OCI-LY3 (cell line): ENCODE measurements at regions not wholly inside any gene's neighbourhood (a gene's known extent, or its start where the extent isn't known, plus 50 kb on each side); places are given as distances from the start of the nearest gene placed in this dataset.
"Not testable (repeated sequence)": the region's sequence is repeated elsewhere in the genome, so short reads cannot be mapped to it uniquely, and the experiment has no call there.

ENCODE experiments used
- H2AFZ ChIP-seq: fragments of 200-600, 300-600 bp; shearing (Covaris generic); 2 replicates; pipeline ENCODE4 v1.6.0; 2014; ENCODE audit warnings: antibody characterized with exemption, low read depth, low read length
- H3K27ac ChIP-seq: fragments of 200-600, 300-600 bp; sonication (generic); 2 replicates; pipeline ENCODE4 v1.5.1; 2014; ENCODE audit warnings: mild to moderate bottlenecking, low read length, moderate library complexity, mixed read lengths
- H3K27me3 ChIP-seq: fragments of 200-600, 300-600 bp; sonication (generic); 2 replicates; pipeline ENCODE4 v1.6.1; 2014; ENCODE audit warnings: low read depth, low read length, mixed read lengths
- H3K36me3 ChIP-seq: fragments of 200-600, 300-600 bp; sonication (generic); replicated peaks from 2 replicates; pipeline ENCODE3; 2014; ENCODE audit warnings: low read depth, low read length, mixed read lengths
- H3K4me1 ChIP-seq: fragments of 300-600, 200-600 bp; sonication (generic); 2 replicates; pipeline ENCODE4 v1.6.1; 2014; ENCODE audit warnings: low read length, mixed read lengths
- H3K4me2 ChIP-seq: fragments of 200-600, 300-600 bp; sonication (generic); 2 replicates; pipeline ENCODE4 v1.6.1; 2014; ENCODE audit warnings: low read length, mixed read lengths
- H3K4me3 ChIP-seq: fragments of 300-600, 200-600 bp; sonication (generic); 2 replicates; pipeline ENCODE4 v1.5.1; 2014; ENCODE audit warnings: antibody characterized with exemption, mild to moderate bottlenecking, low read length, moderate library complexity
- H3K79me2 ChIP-seq: fragments of 300-600, 200-600 bp; shearing (Covaris generic); 2 replicates; pipeline ENCODE4 v1.6.1; 2014; ENCODE audit warnings: mild to moderate bottlenecking, low read length, mixed read lengths
- H3K9ac ChIP-seq: fragments of 300-600, 200-600 bp; shearing (Covaris generic); 2 replicates; pipeline ENCODE4 v1.6.0; 2014; ENCODE audit warnings: mild to moderate bottlenecking, low read length, moderate library complexity
- H3K9me3 ChIP-seq: fragments of 200-600, 300-600 bp; shearing (Covaris generic); 2 replicates; pipeline ENCODE4 v1.6.1; 2014; ENCODE audit warnings: low read length, mixed read lengths; ENCODE audit not compliant: insufficient read depth
- H4K20me1 ChIP-seq: fragments of 200-600, 300-600 bp; sonication (generic); 2 replicates; pipeline ENCODE4 v1.6.1; 2016; ENCODE audit warnings: low read length, mixed read lengths; ENCODE audit not compliant: insufficient read depth
- EZH2phosphoT487 ChIP-seq: fragments of 200-600 bp; shearing (Covaris generic); IDR thresholded peaks from 2 replicates; pipeline ENCODE4 v1.6.1; 2018; ENCODE audit warnings: antibody characterized with exemption, mixed run types, low read depth
- TF ChIP-seq, protein P1 (sequence below): fragments of 200-600, 300-600 bp; sonication (generic); IDR thresholded peaks from 2 replicates; pipeline ENCODE4 v1.5.1; 2014; ENCODE audit warnings: antibody characterized with exemption, low read length, low read depth

DNA sequence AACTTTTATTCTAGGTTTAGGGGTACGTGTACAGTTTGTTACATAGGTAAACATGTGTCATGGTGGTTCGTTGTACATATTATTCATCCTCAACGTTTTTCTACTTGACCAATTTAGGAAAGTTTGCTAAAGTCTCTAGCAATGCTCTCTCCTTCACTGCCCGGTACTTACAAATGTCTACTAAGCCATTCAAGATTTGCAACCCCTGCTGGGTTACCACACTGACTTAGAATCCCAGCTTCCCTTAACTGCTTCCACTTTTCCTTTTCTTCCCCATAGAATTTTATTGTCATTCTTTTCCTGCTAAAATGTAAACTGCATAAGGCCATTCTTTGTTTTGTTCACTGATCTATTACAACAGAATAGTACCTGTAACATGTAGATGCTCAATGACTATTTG, 97.4 kb downstream of the SMPDL3A start:
- H3K4me3 ChIP-seq: no peak overlapping the region
- H3K4me2 ChIP-seq: no peak overlapping the region
- H3K27ac ChIP-seq: no peak overlapping the region
- H3K36me3 ChIP-seq: no peaks in the 10 kb centered on the region
- no peak for TF ChIP-seq EZH2phosphoT487
- TF ChIP-seq, protein P1, sequence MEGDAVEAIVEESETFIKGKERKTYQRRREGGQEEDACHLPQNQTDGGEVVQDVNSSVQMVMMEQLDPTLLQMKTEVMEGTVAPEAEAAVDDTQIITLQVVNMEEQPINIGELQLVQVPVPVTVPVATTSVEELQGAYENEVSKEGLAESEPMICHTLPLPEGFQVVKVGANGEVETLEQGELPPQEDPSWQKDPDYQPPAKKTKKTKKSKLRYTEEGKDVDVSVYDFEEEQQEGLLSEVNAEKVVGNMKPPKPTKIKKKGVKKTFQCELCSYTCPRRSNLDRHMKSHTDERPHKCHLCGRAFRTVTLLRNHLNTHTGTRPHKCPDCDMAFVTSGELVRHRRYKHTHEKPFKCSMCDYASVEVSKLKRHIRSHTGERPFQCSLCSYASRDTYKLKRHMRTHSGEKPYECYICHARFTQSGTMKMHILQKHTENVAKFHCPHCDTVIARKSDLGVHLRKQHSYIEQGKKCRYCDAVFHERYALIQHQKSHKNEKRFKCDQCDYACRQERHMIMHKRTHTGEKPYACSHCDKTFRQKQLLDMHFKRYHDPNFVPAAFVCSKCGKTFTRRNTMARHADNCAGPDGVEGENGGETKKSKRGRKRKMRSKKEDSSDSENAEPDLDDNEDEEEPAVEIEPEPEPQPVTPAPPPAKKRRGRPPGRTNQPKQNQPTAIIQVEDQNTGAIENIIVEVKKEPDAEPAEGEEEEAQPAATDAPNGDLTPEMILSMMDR: no peak
- H3K79me2 ChIP-seq: no peaks in the 10 kb centered on the region
- no peaks in the 10 kb centered on the region for H3K9me3 ChIP-seq
- H2AFZ ChIP-seq: no peak overlapping the region
- H3K27me3 ChIP-seq: no peaks in the 10 kb centered on the region
- H3K9ac ChIP-seq: no peak overlapping the region
- no peaks in the 10 kb centered on the region for H4K20me1 ChIP-seq
- H3K4me1 ChIP-seq: no peaks in the 10 kb centered on the region

DNA sequence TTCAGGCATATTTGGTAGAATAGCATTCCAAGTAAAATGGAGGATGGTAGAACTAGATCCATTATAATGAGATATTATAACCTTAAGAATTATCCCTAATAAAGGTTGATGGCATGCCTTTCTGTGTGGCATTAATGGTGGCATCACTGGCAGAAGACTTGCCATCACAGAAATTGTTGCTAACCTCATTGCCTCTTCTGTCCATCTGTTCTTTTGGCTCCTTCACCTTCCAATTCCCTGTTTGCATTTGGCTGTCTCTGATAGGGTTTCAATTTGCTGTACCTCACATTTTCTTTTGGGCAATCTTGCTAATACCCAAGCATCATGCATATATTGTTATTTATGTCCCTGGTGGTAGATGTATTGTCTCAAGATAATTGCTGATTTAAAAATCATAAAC, 98.9 kb downstream of the SMPDL3A start:
- Histone ChIP-seq H4K20me1 (no peaks in the 10 kb centered on the region), H3K9me3 (no peaks in the 10 kb centered on the region), H3K4me3 (no peak overlapping the region), H3K27ac (no peak overlapping the region), H3K9ac (no peak overlapping the region), H3K27me3 (no peaks in the 10 kb centered on the region), H3K4me2 (no peak overlapping the region), H3K4me1 (no peaks in the 10 kb centered on the region), H2AFZ (no peak overlapping the region), H3K79me2 (no peaks in the 10 kb centered on the region), H3K36me3 (no peaks in the 10 kb centered on the region)
- TF ChIP-seq, protein P1: no peak
- TF ChIP-seq EZH2phosphoT487: no peak

DNA sequence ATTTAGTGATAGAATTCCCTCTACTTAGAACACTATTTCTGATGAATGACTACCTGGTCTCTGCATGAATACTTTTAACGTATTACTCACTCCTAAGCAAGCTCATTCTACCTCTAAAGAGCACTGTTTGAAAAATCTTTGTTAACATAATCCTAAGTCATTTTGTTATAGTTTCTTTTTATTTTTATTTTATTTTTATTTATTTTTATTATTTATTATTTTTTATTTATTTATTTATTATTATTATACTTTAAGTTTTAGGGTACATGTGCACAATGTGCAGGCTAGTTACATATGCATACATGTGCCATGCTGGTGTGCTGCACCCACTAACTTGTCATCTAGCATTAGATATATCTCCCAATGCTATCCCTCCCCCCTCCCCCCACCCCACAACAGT, 99.6 kb downstream of the SMPDL3A start:
- H3K27me3 ChIP-seq, H3K9ac ChIP-seq, H3K9me3 ChIP-seq, H3K36me3 ChIP-seq, H4K20me1 ChIP-seq, H3K79me2 ChIP-seq, H3K27ac ChIP-seq, H3K4me1 ChIP-seq, H3K4me3 ChIP-seq, H3K4me2 ChIP-seq, H2AFZ ChIP-seq: not testable (repeated sequence)

GRCh38 chr6:122890250-122890649, 101.2 kb downstream of the SMPDL3A start:
- TF ChIP-seq EZH2phosphoT487: no peak
- TF ChIP-seq, protein P1: no peak
- Histone ChIP-seq H3K27ac (no peak overlapping the region), H3K27me3 (no peaks in the 10 kb centered on the region), H3K9me3 (no peaks in the 10 kb centered on the region), H3K4me2 (no peak overlapping the region), H3K9ac (no peak overlapping the region), H3K36me3 (no peaks in the 10 kb centered on the region), H3K79me2 (no peaks in the 10 kb centered on the region), H3K4me3 (no peak overlapping the region), H2AFZ (no peak overlapping the region), H4K20me1 (no peaks in the 10 kb centered on the region), H3K4me1 (no peaks in the 10 kb centered on the region)

GRCh38 chr6:122894791-122895190, 101.2 kb upstream of the CLVS2 start:
- TF ChIP-seq, protein P1: no peak
- no peak for TF ChIP-seq EZH2phosphoT487

More at GRCh38 chr6:122894791-122895190, 101.2 kb upstream of the CLVS2 start:
- Histone ChIP-seq H3K4me1 (no peaks in the 10 kb centered on the region), H3K36me3 (no peaks in the 10 kb centered on the region), H3K9me3 (no peaks in the 10 kb centered on the region), H3K27ac (no peak overlapping the region), H2AFZ (no peak overlapping the region), H4K20me1 (no peaks in the 10 kb centered on the region), H3K79me2 (no peaks in the 10 kb centered on the region), H3K9ac (no peak overlapping the region), H3K4me2 (no peak overlapping the region), H3K4me3 (no peak overlapping the region), H3K27me3 (no peaks in the 10 kb centered on the region)
